GM10248 (cell line): ENCODE measurements at regions not wholly inside any gene's neighbourhood (a gene's known extent, or its start where the extent isn't known, plus 50 kb on each side); places are given as distances from the start of the nearest gene placed in this dataset.

Source experiments
- CTCF ChIA-PET: fragments of 300-600 bp; sonication (Branson Sonifier 250); formaldehyde crosslinking; extraction: SDS; loops from one replicate; lab custom pipeline; 2021; ENCODE audit warnings: antibody characterized with exemption; lab: Yijun Ruan, JAX
- POLR2A ChIA-PET: fragments of 350-650 bp; sonication (Branson Sonifier 250); formaldehyde crosslinking; extraction: SDS; loops from one replicate; lab custom pipeline; 2020; ENCODE audit warnings: antibody characterized with exemption; lab: Yijun Ruan, JAX
- DNase-seq: peaks from one replicate; pipeline ENCODE4 v3.0.0; 2012; ENCODE audit errors: extremely low spot score
- CTCF ChIP-seq: IDR thresholded peaks from 2 replicates; pipeline ENCODE4 v1.5.1; 2012; ENCODE audit warnings: mild to moderate bottlenecking, low read depth; ENCODE audit errors: extremely low read depth, missing control alignments, control extremely low read depth

GRCh38 chr7:48734695-48735406 lies 189.5 kb upstream of the CDC14C start:
- ChIA-PET CTCF (no interaction called here), POLR2A (no interaction called here)
- no peak for TF ChIP-seq CTCF
- DNase-seq: no peak

GRCh38 chr7:48741545-48741944 lies 182.8 kb upstream of the CDC14C start:
- TF ChIP-seq CTCF: no peak
- no peak for DNase-seq
- ChIA-PET CTCF (no interaction called here), POLR2A (no interaction called here)

GRCh38 chr7:48742079-48742798 lies 182.1 kb upstream of the CDC14C start:
- no peak for DNase-seq
- POLR2A ChIA-PET: no interaction called here
- CTCF ChIA-PET: no interaction called here
- no peak for TF ChIP-seq CTCF

GRCh38 chr7:48748081-48748833 lies 176.1 kb upstream of the CDC14C start:
- ChIA-PET CTCF (no interaction called here), POLR2A (no interaction called here)
- DNase-seq: no peak
- no peak for TF ChIP-seq CTCF

GRCh38 chr7:48755061-48755555 lies 169.2 kb upstream of the CDC14C start:
- no peak for DNase-seq
- TF ChIP-seq CTCF: no peak
- ChIA-PET CTCF (no interaction called here), POLR2A (no interaction called here)

- POLR2A ChIA-PET: no interaction called here
- CTCF ChIA-PET: no interaction called here
- no peak for DNase-seq
- TF ChIP-seq CTCF: no peak
Measured at GRCh38 chr7:48759431-48760080, 164.8 kb upstream of the CDC14C start.
